CD4-positive, alpha-beta T cell treated with Interleukin-4 for 1 hour (primary cell): ENCODE measurements at regions not wholly inside any gene's neighbourhood (a gene's known extent, or its start where the extent isn't known, plus 50 kb on each side); places are given as distances from the start of the nearest gene placed in this dataset.

Experiments used
- DNase-seq, 2 donors: peaks; one replicate each; pipeline ENCODE4 v3.0.0-alpha.2; 2020 to 2022

- no peak for DNase-seq
Measured at GRCh38 chr9:134214386-134214765, 50.0 kb upstream of the RNU6ATAC start.

GRCh38 chr9:134214766-134215419, 50.5 kb upstream of the RNU6ATAC start:
- no peak for DNase-seq

GRCh38 chr9:134215420-134215698, 51.0 kb upstream of the RNU6ATAC start:
- DNase-seq, result no peak

- no peak for DNase-seq
Measured at GRCh38 chr9:134215699-134216448, 51.5 kb upstream of the RNU6ATAC start.

GRCh38 chr9:134216449-134216951, 52.1 kb upstream of the RNU6ATAC start:
- no peak for DNase-seq

GRCh38 chr9:134216961-134217360, 52.6 kb upstream of the RNU6ATAC start:
- DNase-seq, result no peak

GRCh38 chr9:134217431-134218210, 53.3 kb upstream of the RNU6ATAC start:
- peak in 1 of 2 donors; percentile 10 for DNase-seq

- no peak for DNase-seq
Measured at GRCh38 chr9:134218230-134218629, 53.9 kb upstream of the RNU6ATAC start.

- DNase-seq, result no peak
Measured at GRCh38 chr9:134219646-134220060, 55.3 kb upstream of the RNU6ATAC start.

GRCh38 chr9:134220311-134220710, 55.9 kb upstream of the RNU6ATAC start:
- DNase-seq, result no peak

- DNase-seq, result no peak
Measured at GRCh38 chr9:134221273-134222017, 57.1 kb upstream of the RNU6ATAC start.

GRCh38 chr9:134222018-134222573, 57.7 kb upstream of the RNU6ATAC start:
- DNase-seq, result no peak

- DNase-seq, result no peak
Measured at GRCh38 chr9:134223091-134223490, 58.7 kb upstream of the RNU6ATAC start.

- no peak for DNase-seq
Measured at GRCh38 chr9:134223591-134224122, 59.3 kb upstream of the RNU6ATAC start.

GRCh38 chr9:134224127-134224526, 59.8 kb upstream of the RNU6ATAC start:
- no peak for DNase-seq

- no peak for DNase-seq
Measured at GRCh38 chr9:134224567-134225093, 60.3 kb upstream of the RNU6ATAC start.

GRCh38 chr9:134225186-134225585, 60.8 kb upstream of the RNU6ATAC start:
- DNase-seq, result no peak

- no peak for DNase-seq
Measured at GRCh38 chr9:134225816-134226215, 61.5 kb upstream of the RNU6ATAC start.

GRCh38 chr9:134226221-134226930, 62.0 kb upstream of the RNU6ATAC start:
- DNase-seq, result no peak

- DNase-seq, result no peak
Measured at GRCh38 chr9:134227451-134228411, 63.4 kb upstream of the RNU6ATAC start.
